Skin epidermis (tissue), 12 donors: ENCODE measurements at regions not wholly inside any gene's neighbourhood (a gene's known extent, or its start where the extent isn't known, plus 50 kb on each side); places are given as distances from the start of the nearest gene placed in this dataset.

Experiments
- H3K27ac ChIP-seq, 21 experiments: fragments of 200-600 bp; sonication (generic) in 11 of 21; one replicate each; pipeline ENCODE4 v1.5.0; 2020; ENCODE audit warnings: mild to moderate bottlenecking in 3 of 21, inconsistent platforms in 2 of 21, moderate library complexity in 2 of 21
- H3K4me3 ChIP-seq, 7 experiments: fragments of 200-600 bp; sonication (generic) in 2 of 7; one replicate each; pipeline ENCODE4 v1.5.0; 2020; ENCODE audit warnings: inconsistent platforms in 2 of 7, mild to moderate bottlenecking in 2 of 7, moderate library complexity in 1 of 7

DNA sequence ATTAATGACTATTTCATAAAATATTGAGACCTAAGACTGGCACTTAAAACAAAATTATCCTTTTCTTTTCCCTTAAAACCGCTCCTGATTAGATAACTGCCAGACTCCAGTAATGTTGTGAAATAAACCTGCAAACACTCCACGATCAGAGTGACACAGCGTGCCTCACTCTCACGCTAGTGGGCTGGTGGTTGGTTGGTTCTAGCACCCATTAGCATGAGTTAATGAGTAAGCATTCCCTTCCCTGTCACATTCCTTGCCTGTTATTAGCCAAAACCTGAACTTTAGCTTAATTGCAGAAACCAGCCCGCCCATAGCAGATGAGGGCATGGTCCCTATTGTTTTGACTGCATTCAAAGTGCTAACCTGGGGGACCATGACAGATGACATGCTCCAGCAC lies 193.4 kb downstream of the CD83 start:
- no peak overlapping the region for H3K4me3 ChIP-seq
- no peak overlapping the region for H3K27ac ChIP-seq

DNA sequence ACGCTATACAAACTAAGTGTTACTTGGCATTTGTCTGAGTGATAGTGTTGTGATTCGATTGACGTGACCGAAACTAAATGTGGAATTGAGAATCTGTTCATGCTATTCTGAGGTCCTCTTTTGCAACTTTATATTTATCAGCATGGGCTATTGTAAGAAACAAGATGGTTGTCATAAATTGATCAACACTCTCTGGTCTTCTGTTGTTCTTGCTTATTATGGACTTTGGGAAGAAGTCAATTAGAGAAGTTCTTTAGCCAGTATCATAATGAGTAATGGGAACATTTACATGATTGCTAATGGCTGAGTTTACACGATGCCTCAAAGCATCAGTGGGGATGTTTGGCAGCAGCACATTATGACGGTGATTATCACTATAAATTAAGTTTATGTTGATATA lies 195.0 kb downstream of the CD83 start:
- Histone ChIP-seq H3K27ac (no peak overlapping the region), H3K4me3 (no peak overlapping the region)

DNA sequence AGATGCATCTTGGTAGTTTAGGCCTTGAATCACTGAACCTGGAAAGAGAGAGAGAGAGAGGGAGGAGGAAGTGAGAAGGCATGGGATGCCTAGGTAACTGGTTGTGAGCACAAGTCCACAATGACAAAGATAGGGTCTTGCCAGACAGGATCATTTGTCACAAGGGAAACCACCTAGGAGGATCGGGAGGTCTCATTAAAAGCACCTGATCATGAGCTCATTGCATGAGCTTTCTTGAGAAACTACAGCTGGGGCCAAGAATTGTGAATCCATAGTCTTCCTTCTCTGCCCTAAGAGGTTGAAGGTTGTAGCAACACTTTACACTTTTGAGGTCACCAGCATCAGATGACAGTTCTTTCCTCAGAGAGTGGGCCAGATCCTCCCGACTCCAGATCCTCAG lies 195.7 kb downstream of the CD83 start:
- H3K4me3 ChIP-seq: no peak overlapping the region
- no peak overlapping the region for H3K27ac ChIP-seq

DNA sequence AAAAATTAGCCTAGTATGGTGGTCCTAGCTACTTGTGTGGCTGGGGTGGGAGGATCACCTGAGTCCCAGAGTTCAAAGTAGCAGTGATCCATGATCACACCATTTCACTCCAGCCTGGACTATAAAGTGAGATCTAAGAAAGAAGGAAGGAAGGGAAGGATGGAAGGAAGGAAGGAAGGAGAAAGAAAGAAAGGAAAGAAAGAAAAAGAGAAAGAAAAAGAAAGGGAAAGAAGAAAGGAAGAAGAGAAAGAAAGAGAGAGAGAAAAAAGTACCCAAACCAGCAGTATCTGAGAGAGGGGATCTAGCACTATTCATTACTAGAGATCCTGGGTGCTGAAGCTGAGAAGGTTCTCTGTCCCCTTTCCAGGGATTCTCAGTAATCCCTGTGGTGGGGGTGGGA lies 197.8 kb downstream of the CD83 start:
- no peak overlapping the region for H3K27ac ChIP-seq
- H3K4me3 ChIP-seq: no peak overlapping the region

DNA sequence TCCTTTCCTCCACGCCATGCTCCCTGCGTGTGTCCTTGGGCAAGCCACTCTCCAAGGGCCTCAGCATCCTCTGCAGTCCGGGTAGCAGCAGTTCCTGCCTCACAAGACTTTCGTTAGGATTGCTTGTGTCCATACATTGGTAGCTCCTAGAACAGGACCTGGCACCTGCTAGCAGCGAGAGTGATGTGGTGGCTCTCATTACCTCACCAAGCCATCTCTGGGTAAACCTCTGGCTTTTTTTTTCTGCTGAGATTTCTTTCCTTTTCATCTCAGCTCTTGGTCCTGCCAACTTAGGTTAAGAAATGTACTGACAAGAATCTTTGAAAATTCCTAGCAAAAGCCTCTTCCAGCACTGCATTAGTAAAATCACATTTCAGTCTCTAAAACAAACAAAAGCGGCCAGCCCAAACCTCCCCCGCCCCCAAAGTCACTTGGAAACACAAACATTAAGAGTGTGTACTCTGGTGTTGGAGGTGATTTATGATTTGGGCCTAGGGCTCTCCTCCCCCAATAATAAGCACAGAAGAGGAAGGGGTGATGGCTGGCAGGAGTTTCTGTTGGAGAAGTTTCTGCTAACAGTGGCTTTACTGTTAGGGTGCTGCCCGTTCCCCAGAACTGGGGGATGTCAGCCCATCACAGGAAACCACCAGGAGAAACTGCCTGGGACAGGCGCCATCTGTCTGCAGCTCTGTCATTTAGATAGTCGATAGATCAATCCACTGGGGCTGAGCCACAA lies 199.2 kb downstream of the CD83 start:
- Histone ChIP-seq H3K27ac (no peak overlapping the region), H3K4me3 (no peak overlapping the region)

DNA sequence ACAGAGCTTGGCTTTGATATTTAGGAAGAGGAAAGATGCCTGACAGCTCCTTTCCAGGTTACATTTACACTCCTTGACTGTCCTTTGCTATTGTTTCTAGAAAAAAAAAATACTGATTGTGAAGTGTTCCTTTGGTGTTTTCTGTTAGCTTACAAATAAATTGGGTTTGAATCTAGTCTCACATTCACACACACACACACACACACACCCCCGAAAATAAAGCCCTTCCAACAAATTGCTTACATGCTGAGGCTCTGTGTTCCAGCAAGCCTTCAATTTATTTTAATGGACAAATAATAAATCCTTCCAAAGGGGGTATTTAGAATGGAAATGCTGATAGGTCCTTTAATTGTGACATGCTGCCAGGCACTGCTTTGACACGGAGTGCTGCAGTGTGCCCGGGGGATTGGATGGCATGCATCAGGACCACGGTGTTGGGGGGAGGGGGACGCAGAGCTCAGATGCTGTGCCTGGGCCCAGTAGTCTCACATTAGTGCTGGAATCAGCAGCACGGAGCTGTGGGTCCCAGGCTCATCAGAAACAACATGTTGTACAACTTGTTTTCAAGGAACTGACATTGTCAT lies 199.9 kb downstream of the CD83 start:
- no peak overlapping the region for H3K4me3 ChIP-seq
- no peak overlapping the region for H3K27ac ChIP-seq

DNA sequence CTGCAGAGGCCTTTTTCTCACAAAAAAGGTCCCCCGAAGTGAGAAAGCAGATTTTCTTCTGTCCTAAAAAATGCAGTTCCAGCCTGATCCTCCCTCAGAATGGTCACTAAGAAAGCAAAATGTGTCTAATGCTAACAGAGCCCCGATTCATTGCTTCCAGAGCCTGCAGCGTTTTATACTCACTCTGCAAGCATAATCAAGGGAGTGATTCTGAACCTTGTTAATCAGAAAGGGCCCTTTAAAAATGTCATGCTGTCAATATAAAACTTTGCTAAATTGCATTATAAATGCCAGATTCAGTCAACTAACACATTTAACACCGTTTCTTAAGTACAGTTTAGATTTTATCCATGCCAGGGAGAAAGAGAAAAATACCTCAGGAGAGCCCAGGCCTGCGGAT lies 202.8 kb downstream of the CD83 start:
- H3K4me3 ChIP-seq: no peak overlapping the region
- no peak overlapping the region for H3K27ac ChIP-seq

DNA sequence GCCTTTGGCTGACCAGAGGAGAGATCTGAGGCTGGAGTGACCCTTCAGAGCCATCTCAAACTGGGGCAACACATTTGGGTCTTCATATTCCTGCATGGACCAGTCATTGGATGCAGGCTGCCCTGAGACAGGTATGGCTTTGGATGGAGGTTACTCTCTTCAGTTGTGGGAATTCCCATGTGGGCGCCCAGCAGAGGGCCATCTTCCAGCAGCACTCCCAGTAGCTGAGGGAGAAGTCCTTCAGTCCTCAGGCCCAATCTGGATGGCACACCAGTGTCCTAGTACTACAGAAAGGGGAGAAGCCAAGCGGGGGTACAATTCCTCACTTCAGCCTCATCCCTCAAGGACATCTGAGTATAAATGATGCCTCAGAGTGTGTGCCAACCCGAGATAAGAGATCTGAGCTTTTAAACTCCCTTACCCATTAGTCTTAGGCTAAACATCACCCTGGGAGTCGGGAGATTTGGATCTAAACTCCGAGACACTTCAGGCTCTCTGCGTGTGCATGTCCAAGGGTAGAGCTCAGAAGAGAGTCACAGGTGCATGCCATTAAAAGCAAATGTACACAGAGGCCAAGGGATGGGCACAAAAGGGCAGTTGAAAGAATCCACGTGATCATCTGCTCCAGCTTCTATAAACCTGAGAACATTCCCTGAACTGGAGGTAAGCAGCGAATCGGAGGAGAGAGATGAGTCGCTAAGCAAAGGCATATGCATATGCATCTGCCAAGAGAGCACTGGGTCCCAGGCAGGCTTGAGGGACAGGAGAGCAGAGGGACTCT lies 204.6 kb downstream of the CD83 start:
- no peak overlapping the region for H3K27ac ChIP-seq
- H3K4me3 ChIP-seq: no peak overlapping the region

DNA sequence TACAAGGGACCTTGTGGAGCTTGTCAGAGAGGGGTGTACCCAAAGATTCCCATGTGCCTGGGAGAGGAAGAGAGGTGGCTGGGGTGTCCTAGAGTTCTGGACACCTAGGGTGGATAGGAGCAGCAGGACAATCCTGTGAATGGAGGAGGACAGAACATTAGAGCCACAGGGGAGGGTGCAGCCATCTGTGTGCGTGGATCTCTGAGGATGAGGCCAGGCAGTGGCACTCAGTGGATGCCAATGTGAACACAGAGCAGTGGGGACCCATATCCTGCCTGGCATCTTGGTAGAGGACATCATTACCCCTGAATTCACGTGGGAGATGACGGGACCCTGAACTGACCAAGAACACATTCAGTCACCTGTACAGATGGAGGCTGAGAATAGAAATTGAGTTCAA lies 205.3 kb downstream of the CD83 start:
- H3K4me3 ChIP-seq: no peak overlapping the region
- no peak overlapping the region for H3K27ac ChIP-seq

DNA sequence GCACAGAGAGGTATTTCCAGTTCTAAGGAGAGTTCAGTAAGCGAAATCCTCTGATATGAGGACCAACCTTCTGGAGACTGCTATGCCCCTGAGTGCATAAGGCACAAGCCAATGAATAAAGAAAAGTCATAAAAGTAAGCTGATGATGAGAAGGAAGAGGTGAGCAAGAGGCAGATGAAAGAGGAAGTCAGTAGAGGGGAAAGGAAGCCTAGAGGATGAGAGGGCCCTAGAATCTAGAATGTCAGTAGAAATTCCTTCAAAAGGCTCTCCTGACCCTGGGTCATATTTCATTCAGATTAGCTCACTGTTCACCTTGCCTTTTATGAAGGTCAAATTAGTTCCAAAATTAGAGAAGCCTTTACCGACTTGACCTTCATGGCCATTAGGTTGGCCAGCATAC lies 209.2 kb downstream of the CD83 start:
- Histone ChIP-seq H3K4me3 (no peak overlapping the region), H3K27ac (no peak overlapping the region)

DNA sequence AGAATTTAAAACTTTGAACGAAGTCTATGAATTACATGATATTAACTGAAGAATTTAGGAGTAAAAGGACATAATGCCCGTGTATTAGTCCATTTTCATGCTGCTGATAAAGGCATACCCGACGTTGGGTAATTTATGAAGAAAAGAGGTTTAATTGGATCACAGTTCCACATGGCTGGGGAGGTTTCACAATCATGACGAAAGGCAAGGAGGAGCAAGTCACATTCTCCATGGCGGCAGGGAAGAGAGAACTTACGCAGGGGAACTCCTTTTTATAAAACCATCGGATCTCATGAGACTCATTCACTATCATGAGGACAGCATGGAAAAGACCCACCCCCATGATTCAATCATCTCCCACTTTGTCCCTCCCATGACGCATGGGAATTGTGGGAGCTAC lies 210.6 kb downstream of the CD83 start:
- Histone ChIP-seq H3K27ac (no peak overlapping the region), H3K4me3 (no peak overlapping the region)

DNA sequence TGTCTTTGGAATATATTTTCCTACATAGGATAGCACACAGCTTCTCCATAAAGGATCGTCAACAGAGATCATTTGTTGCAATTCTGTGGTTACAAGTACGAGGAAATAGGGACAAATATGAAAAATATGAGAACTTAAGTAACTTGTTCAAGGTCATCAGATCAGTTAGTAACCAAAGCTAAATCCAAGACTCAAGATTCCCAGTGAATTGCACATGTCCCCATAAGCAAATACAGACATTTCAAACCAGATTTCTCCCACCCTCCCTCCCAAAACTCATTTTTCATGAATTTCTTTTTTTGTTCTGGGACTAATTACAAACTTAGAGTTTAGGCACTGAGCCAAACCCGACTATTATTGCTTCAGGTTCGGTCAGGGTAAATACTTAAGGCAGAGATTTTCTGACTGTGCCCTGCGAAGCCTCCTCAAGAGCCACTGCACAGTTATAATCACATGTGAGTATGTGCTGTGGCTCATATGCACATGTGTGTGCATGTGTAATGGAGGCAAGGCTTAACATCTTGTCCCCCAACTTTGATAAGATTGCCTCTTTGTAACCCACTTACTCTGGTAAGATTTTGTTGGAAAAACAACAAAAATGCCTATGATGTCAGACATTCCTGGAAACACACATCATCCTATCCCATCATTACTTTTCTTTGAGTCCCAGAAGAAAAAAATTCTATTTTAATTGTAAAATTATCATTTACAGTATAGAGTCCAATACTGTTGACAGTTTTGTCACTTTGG lies 216.2 kb downstream of the CD83 start:
- no peak overlapping the region for H3K27ac ChIP-seq
- H3K4me3 ChIP-seq: no peak overlapping the region

DNA sequence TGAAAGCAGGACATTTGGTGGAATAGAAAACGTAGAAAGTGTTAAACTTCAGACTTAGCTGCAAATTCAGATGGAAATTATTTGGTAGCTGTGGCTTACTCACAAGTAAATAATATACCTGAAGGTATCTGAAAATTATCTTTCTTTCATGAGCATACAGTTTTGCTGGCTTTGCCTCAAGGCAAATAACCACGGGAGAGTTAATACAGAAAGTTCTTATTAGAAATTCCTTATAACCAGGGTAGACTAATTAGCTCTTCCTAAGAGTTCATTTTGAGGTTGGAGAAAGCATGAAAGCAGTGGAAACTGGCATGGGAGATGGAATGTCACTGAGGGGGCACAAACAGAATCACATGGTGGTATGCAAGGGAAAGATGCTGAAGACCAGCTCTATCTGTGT lies 217.5 kb downstream of the CD83 start:
- no peak overlapping the region for H3K27ac ChIP-seq
- H3K4me3 ChIP-seq: no peak overlapping the region

DNA sequence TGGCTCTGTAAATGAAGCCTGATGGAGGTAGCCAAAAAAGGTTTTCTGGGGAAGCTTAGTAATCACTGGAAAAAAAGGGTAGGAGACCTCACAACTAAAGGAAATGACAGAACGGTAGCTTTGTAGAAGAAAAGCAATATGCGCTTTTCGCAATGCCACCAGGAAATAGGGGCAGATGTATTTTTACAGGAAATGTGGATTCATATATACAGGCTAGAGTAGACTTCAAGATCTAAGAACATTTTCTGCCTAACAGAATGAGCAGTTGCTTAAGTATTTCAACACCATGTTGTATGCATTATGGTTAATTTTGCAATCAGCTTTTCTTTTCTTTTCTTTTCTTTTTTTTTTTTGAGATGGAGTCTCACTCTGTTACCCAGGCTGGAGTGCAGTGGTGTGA lies 219.6 kb downstream of the CD83 start:
- Histone ChIP-seq H3K27ac (no peak overlapping the region), H3K4me3 (no peak overlapping the region)

DNA sequence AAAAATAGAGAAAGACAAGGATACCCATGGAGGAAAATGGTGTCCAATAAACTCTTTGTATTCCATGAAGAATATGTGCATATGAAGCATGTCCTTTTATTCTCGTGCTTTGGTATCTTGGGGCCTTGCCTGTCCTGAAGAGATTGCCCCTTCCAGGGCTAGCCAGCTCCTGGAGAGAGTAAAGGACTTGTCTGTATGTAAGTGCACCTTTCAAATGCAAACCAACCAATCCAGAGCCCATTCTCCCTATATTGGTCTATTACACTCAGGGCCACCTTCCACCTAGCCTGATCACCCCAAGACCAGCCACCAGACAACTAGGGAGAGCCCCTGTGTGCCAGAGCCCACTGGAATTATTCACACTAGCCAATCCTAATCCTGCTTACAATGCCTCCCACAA lies 221.6 kb downstream of the CD83 start:
- no peak overlapping the region for H3K4me3 ChIP-seq
- no peak overlapping the region for H3K27ac ChIP-seq

DNA sequence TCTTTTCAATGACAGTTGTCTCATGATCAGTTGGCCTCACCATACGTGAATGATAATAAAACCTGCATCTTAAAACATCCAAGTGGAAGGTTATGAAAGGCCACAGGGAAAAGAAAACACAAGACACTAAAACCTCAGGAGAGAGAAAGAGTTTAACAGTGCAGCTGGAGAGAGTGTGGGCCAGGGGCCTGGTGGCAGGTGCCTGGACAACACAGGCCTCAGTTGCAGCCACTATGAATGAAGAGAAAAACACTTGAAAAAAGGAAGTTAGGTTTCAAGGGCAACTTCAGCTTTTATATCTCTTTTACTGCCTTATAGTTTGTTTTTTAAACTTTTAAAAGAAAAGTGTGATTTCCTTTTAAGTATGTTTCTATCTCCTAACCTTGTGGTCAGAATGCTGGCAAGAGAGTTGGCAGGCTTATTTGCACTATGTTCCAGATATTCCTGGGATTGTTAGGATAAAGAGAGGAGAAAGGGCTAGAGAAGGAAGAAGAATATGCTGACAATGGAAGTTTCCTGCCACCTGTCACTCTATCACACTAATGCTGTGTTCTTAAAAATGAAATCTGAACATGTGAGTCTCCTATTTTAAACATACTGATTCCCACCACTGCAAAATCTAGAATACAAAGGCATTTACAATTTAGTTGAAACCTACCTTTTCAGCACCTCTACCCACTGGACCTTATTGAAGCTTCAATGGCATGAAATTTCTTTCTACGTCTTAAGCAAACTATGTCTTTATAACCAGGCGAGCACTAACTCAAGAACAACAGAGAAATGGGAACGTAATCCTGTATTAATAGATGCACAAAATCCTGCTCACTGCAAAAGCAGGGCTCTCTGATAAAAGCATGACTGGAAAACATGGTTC lies 222.4 kb downstream of the CD83 start:
- no peak overlapping the region for H3K27ac ChIP-seq
- H3K4me3 ChIP-seq: no peak overlapping the region

DNA sequence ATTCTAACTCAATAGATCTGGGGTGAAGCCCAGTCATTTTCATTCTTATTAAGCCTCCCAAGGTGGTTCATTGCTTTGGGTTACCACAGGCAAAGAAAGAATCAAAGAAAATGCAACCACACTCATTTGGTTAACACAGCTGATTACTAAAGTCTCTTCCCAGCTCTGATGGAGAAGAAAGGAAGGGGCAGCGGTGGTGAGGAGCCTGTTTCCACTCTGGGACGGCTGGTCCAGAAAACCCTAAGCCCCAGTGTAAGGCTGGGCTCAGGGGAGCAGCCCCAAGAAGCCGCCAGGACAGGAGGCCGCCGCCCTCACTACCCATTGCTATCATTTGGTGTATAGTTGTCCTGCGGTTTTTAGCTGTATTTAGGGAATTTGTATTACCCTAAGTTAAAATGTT lies 226.9 kb downstream of the CD83 start:
- Histone ChIP-seq H3K27ac (no peak overlapping the region), H3K4me3 (no peak overlapping the region)

DNA sequence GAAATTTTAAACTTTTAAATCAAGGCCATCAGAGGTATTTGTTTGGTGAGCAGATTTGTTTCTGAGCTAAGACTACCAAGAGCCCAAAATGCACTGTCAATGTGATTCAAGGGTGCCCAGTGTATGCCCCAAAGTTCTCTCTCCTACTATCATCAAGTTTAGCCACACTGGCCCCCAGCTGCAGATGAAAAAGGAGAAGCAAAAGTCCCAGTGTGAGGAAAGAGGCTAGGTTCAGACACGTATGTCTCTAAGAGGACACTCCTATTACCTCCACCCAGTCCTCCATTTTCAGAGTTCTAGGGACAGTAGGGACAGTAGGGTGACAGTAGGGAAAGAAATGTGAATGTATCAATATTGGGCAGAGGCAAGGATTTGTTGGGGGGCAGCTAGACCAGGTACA lies 230.8 kb downstream of the CD83 start:
- H3K27ac ChIP-seq: no peak overlapping the region
- no peak overlapping the region for H3K4me3 ChIP-seq

DNA sequence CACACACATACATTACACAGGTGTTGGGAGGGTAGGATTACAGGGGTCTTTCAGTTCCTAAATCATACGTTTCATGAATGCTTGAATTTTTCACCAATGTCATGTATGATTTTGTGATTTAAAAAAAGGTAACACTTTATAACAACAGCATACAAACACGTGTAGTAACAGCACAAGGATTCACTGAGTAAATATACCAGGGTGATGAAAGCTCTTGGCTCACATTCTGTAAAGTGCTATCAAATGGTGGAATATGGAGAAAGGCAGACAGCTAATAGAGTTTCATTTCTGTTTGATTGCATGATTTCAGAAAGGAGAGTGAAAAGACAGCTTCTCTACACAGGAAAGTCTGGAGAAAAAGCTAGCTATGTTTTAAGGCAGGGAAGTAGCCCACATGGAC lies 231.9 kb downstream of the CD83 start:
- Histone ChIP-seq H3K27ac (no peak overlapping the region), H3K4me3 (no peak overlapping the region)

DNA sequence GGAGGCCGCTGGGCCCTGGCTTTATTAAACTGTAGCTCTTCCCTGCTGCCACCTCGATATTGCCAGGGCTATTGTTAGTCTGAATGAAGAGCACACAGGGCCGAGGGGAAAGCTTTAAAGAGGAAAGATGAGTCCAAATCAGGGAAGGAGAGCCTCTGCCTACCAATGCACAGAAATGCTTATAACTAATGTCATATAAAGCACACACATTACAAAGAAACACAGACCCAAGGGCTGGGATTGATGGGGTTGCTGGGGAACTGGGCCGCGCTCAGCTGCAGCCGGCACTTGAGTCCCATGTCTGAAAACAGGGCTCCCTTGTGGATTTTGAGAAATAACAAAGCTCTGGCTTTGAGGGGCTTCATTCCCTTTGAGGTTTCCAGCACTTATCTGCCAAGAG lies 232.6 kb downstream of the CD83 start:
- no peak overlapping the region for H3K27ac ChIP-seq
- no peak overlapping the region for H3K4me3 ChIP-seq
